ENCODE measurements at regions not wholly inside any gene's neighbourhood (a gene's known extent, or its start where the extent isn't known, plus 50 kb on each side); places are given as distances from the start of the nearest gene placed in this dataset.

- TF ChIP-seq CTCF (conservative IDR thresholded peaks at IDR 0.05 in 1 of 2, IDR thresholded peaks at IDR 0.05 in 1 of 2; ENCODE audit: extremely low read depth in 1 of 2, insufficient read depth in 1 of 2, low read depth in 1 of 2, low read length in 2 of 2) = no peak
- no peak for TF ChIP-seq EZH2 (IDR thresholded peaks at IDR 0.05; ENCODE audit: borderline replicate concordance, low read length)
Observed at GRCh38 chr1:233549404-233549803, 64.5 kb upstream of the KCNK1 start.

Data from mammary epithelial cell (primary cell).